ENCODE measurements at regions not wholly inside any gene's neighbourhood (a gene's known extent, or its start where the extent isn't known, plus 50 kb on each side); places are given as distances from the start of the nearest gene placed in this dataset.

DNA sequence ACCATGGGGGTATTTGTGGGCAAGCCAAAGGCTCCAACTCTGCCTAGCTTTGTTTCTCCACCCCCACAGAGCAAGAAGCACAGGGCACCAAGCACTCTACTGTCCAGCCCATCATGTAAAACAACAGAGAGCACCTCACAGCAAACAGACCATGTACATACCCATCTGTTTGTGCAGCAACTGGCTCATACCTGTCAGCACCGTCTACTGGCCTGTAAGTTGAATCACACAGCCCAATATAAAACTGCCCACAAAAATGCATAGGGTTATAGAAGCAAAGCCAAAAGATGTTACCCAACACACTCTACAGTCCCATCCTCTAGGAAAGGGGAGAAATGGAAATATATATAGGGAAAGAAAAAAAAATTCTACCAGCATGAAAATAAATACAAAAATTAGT lies 139.7 kb upstream of the CPNE4 start:
- Mint-ChIP-seq H3K4me1 (ENCODE audit: unreplicated experiment) (no peaks in the 10 kb centered on the region), H3K4me3 (ENCODE audit: unreplicated experiment) (no peak overlapping the region), H3K27ac (ENCODE audit: unreplicated experiment) (no peak overlapping the region), H3K27me3 (ENCODE audit: unreplicated experiment) (peaks cover 30% of the 10 kb centered on the region), H3K9me3 (ENCODE audit: unreplicated experiment) (no peaks in the 10 kb centered on the region), H3K36me3 (ENCODE audit: unreplicated experiment) (no peaks in the 10 kb centered on the region)
- TF ChIP-seq, protein P1, sequence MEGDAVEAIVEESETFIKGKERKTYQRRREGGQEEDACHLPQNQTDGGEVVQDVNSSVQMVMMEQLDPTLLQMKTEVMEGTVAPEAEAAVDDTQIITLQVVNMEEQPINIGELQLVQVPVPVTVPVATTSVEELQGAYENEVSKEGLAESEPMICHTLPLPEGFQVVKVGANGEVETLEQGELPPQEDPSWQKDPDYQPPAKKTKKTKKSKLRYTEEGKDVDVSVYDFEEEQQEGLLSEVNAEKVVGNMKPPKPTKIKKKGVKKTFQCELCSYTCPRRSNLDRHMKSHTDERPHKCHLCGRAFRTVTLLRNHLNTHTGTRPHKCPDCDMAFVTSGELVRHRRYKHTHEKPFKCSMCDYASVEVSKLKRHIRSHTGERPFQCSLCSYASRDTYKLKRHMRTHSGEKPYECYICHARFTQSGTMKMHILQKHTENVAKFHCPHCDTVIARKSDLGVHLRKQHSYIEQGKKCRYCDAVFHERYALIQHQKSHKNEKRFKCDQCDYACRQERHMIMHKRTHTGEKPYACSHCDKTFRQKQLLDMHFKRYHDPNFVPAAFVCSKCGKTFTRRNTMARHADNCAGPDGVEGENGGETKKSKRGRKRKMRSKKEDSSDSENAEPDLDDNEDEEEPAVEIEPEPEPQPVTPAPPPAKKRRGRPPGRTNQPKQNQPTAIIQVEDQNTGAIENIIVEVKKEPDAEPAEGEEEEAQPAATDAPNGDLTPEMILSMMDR (IDR thresholded peaks at IDR 0.05) = no peak
- DNase-seq (ENCODE audit: extremely low spot score, unreplicated experiment) = no peak

- H3K9me3 Mint-ChIP-seq (ENCODE audit: unreplicated experiment) = no peaks in the 10 kb centered on the region
- no peak for DNase-seq (ENCODE audit: extremely low spot score, unreplicated experiment)
- H3K4me1 Mint-ChIP-seq (ENCODE audit: unreplicated experiment) = no peaks in the 10 kb centered on the region
- H3K27ac Mint-ChIP-seq (ENCODE audit: unreplicated experiment) = no peak overlapping the region
- TF ChIP-seq, protein P1 (IDR thresholded peaks at IDR 0.05) = peak; percentile 74
- no peak overlapping the region for H3K4me3 Mint-ChIP-seq (ENCODE audit: unreplicated experiment)
- H3K36me3 Mint-ChIP-seq (ENCODE audit: unreplicated experiment) = no peaks in the 10 kb centered on the region
- peaks cover 46% of the 10 kb centered on the region for H3K27me3 Mint-ChIP-seq (ENCODE audit: unreplicated experiment)
These were observed 136.8 kb upstream of the ACP3 start for GRCh38 chr3:132180337-132180791.

DNA sequence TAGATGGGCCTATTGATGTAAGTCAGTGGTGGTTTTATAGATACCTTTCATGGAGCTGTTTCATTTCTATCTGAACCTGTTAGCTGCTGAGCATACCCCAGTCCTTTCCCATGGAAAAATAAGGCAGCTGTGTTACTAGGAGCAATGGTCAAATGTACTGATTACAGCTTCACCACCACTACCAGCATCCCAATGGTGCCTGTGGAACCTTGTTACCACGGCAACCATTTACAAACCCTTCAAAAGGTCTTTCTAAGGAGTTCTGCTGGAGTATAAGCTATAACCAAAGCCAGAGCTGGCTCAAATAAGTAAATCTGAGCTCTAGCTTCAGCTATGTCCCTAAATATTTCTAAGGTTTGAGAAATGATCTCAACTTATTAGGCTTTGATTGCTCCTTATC lies 133.4 kb upstream of the ACP3 start:
- TF ChIP-seq, protein P1 (IDR thresholded peaks at IDR 0.05) = no peak
- H3K4me3 Mint-ChIP-seq (ENCODE audit: unreplicated experiment) = no peak overlapping the region
- H3K9me3 Mint-ChIP-seq (ENCODE audit: unreplicated experiment) = no peaks in the 10 kb centered on the region
- H3K36me3 Mint-ChIP-seq (ENCODE audit: unreplicated experiment) = no peaks in the 10 kb centered on the region
- H3K27me3 Mint-ChIP-seq (ENCODE audit: unreplicated experiment) = peaks cover 58% of the 10 kb centered on the region
- no peak overlapping the region for H3K27ac Mint-ChIP-seq (ENCODE audit: unreplicated experiment)
- no peaks in the 10 kb centered on the region for H3K4me1 Mint-ChIP-seq (ENCODE audit: unreplicated experiment)
- DNase-seq (ENCODE audit: extremely low spot score, unreplicated experiment) = no peak

GRCh38 chr3:132187746-132188145 lies 129.5 kb upstream of the ACP3 start:
- Mint-ChIP-seq H3K4me1 (ENCODE audit: unreplicated experiment) (no peaks in the 10 kb centered on the region), H3K27me3 (ENCODE audit: unreplicated experiment) (peaks cover 54% of the 10 kb centered on the region), H3K36me3 (ENCODE audit: unreplicated experiment) (no peaks in the 10 kb centered on the region), H3K27ac (ENCODE audit: unreplicated experiment) (no peak overlapping the region), H3K4me3 (ENCODE audit: unreplicated experiment) (no peak overlapping the region), H3K9me3 (ENCODE audit: unreplicated experiment) (no peaks in the 10 kb centered on the region)
- DNase-seq (ENCODE audit: extremely low spot score, unreplicated experiment) = no peak
- TF ChIP-seq, protein P1 (IDR thresholded peaks at IDR 0.05) = no peak

GRCh38 chr3:132189601-132190000 lies 127.6 kb upstream of the ACP3 start:
- H3K4me3 Mint-ChIP-seq (ENCODE audit: unreplicated experiment) = no peak overlapping the region
- peaks cover 44% of the 10 kb centered on the region for H3K27me3 Mint-ChIP-seq (ENCODE audit: unreplicated experiment)
- H3K9me3 Mint-ChIP-seq (ENCODE audit: unreplicated experiment) = no peaks in the 10 kb centered on the region
- no peak overlapping the region for H3K27ac Mint-ChIP-seq (ENCODE audit: unreplicated experiment)
- no peaks in the 10 kb centered on the region for H3K36me3 Mint-ChIP-seq (ENCODE audit: unreplicated experiment)
- TF ChIP-seq, protein P1 (IDR thresholded peaks at IDR 0.05) = no peak
- DNase-seq (ENCODE audit: extremely low spot score, unreplicated experiment) = no peak
- H3K4me1 Mint-ChIP-seq (ENCODE audit: unreplicated experiment) = no peaks in the 10 kb centered on the region

Data from osteocyte (in vitro differentiated cells).